ENCODE measurements at regions not wholly inside any gene's neighbourhood (a gene's known extent, or its start where the extent isn't known, plus 50 kb on each side); places are given as distances from the start of the nearest gene placed in this dataset.

DNA sequence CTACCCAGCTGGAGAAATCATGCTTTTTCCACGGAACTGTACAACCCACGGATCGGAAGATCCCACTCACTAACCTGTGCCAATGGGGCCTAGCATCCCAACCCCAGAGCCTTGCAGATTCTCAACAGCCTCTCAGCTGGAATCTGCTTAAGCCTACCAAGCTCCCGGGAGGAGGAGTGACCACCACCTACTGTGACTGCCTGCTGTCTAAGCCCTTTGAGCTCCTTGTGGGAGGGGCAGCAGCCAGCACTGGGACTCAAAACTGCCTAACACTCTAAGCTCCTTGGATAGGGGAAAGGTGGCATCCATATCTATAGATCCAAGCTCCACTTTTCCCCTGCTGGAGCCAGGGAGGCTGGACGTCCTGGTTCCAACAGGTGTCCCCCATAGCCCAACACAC, 254.4 kb upstream of the CNTNAP2 start:
- TF ChIP-seq CTCF (IDR thresholded peaks at IDR 0.05; ENCODE audit: low read depth, low read length), result no peak
- DNase-seq (ENCODE audit: low read depth in 1 of 2, low spot score in 1 of 2), result no peak
- H3K27me3 ChIP-seq, result no peaks in the 10 kb centered on the region

GRCh38 chr7:145860809-145861208, 255.8 kb upstream of the CNTNAP2 start:
- Histone ChIP-seq H3K27me3 (no peaks in the 10 kb centered on the region), H3K36me3 (no peaks in the 10 kb centered on the region), H3K9me3 (ENCODE audit: low read depth) (peaks cover 2% of the 10 kb centered on the region), H3K4me1 (ENCODE audit: low read depth) (no peaks in the 10 kb centered on the region), H3K4me3 (no peak overlapping the region), H3K27ac (no peak overlapping the region)
- DNase-seq (ENCODE audit: low read depth in 1 of 2, low spot score in 1 of 2), result no peak
- TF ChIP-seq CTCF (IDR thresholded peaks at IDR 0.05; ENCODE audit: low read depth, low read length), result no peak

More for the DNA sequence above, 254.4 kb upstream of the CNTNAP2 start:
- no peak overlapping the region for H3K4me3 ChIP-seq
- peaks cover 2% of the 10 kb centered on the region for H3K9me3 ChIP-seq (ENCODE audit: low read depth)
- H3K27ac ChIP-seq, result no peak overlapping the region
- no peaks in the 10 kb centered on the region for H3K4me1 ChIP-seq (ENCODE audit: low read depth)
- no peaks in the 10 kb centered on the region for H3K36me3 ChIP-seq

GRCh38 chr7:145850636-145851035, 266.0 kb upstream of the CNTNAP2 start:
- TF ChIP-seq CTCF (IDR thresholded peaks at IDR 0.05; ENCODE audit: low read depth, low read length), result no peak
- Histone ChIP-seq H3K27ac (no peak overlapping the region), H3K9me3 (ENCODE audit: low read depth) (no peaks in the 10 kb centered on the region), H3K4me3 (no peak overlapping the region), H3K27me3 (no peaks in the 10 kb centered on the region), H3K36me3 (no peaks in the 10 kb centered on the region), H3K4me1 (ENCODE audit: low read depth) (no peaks in the 10 kb centered on the region)
- no peak for DNase-seq (ENCODE audit: low read depth in 1 of 2, low spot score in 1 of 2)

- peak; percentile 7 for TF ChIP-seq CTCF (IDR thresholded peaks at IDR 0.05; ENCODE audit: low read depth, low read length)
- H3K36me3 ChIP-seq, result no peaks in the 10 kb centered on the region
- no peaks in the 10 kb centered on the region for H3K4me1 ChIP-seq (ENCODE audit: low read depth)
- no peaks in the 10 kb centered on the region for H3K27me3 ChIP-seq
- H3K27ac ChIP-seq, result no peak overlapping the region
- peak in 1 of 2 donors; percentile 63 for DNase-seq (ENCODE audit: low read depth in 1 of 2, low spot score in 1 of 2)
- no peaks in the 10 kb centered on the region for H3K9me3 ChIP-seq (ENCODE audit: low read depth)
- H3K4me3 ChIP-seq, result no peak overlapping the region
Observed at GRCh38 chr7:145848691-145849090, 267.9 kb upstream of the CNTNAP2 start.

DNA sequence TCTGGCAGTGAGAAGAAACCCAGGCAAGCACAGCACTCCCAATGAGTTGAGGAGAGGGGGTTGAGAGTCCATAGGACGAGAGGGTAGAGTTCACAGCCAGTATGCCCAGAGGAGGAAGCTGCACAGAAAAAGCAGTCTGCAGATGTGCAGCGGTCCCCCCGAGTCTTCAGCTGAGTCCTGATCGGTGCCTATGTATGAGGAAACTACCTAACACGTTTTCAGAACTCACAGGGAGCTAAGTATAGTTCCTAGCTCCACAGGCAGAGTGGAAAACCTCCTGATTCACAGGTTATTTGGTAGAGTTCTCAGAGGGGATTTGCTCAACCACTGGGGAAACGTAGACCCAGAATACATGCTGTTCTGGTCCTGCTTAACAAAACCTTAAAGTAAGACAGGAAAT, 271.3 kb upstream of the CNTNAP2 start:
- H3K9me3 ChIP-seq (ENCODE audit: low read depth), result no peaks in the 10 kb centered on the region
- H3K27me3 ChIP-seq, result no peaks in the 10 kb centered on the region
- no peaks in the 10 kb centered on the region for H3K36me3 ChIP-seq
- no peak for TF ChIP-seq CTCF (IDR thresholded peaks at IDR 0.05; ENCODE audit: low read depth, low read length)
- no peak overlapping the region for H3K4me3 ChIP-seq
- DNase-seq (ENCODE audit: low read depth in 1 of 2, low spot score in 1 of 2), result no peak
- H3K4me1 ChIP-seq (ENCODE audit: low read depth), result no peaks in the 10 kb centered on the region
- H3K27ac ChIP-seq, result no peak overlapping the region

DNA sequence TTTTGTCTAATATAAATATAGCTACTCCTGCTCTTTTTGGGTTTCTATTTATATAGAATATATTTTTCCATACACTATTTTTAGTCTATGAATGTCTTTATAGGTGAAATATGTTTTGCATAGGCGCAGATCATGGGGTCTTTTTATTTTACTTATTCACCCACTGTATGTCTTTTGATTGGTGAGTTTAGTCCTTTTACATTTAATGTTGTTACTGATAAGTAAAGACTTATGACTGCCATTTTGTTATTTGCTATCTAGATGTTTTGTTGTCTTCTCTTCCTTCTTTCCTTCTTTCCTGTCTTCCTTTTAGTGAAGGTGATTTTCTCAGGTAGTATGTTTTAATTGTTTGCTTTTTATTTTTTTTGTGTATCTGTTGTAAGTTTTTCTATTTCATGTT, 276.8 kb upstream of the CNTNAP2 start:
- Histone ChIP-seq H3K4me3 (no peak overlapping the region), H3K4me1 (ENCODE audit: low read depth) (no peaks in the 10 kb centered on the region), H3K27me3 (no peaks in the 10 kb centered on the region), H3K9me3 (ENCODE audit: low read depth) (no peaks in the 10 kb centered on the region), H3K36me3 (no peaks in the 10 kb centered on the region), H3K27ac (no peak overlapping the region)
- no peak for DNase-seq (ENCODE audit: low read depth in 1 of 2, low spot score in 1 of 2)
- no peak for TF ChIP-seq CTCF (IDR thresholded peaks at IDR 0.05; ENCODE audit: low read depth, low read length)
